GM19452 (cell line): ENCODE measurements at regions not wholly inside any gene's neighbourhood (a gene's known extent, or its start where the extent isn't known, plus 50 kb on each side); places are given as distances from the start of the nearest gene placed in this dataset.

Experiments used
- ATAC-seq: cut with Tn5 transposase; IDR thresholded peaks from one replicate; pipeline ENCODE4 v1.9.1; 2021; ENCODE audit not compliant: unreplicated experiment

DNA sequence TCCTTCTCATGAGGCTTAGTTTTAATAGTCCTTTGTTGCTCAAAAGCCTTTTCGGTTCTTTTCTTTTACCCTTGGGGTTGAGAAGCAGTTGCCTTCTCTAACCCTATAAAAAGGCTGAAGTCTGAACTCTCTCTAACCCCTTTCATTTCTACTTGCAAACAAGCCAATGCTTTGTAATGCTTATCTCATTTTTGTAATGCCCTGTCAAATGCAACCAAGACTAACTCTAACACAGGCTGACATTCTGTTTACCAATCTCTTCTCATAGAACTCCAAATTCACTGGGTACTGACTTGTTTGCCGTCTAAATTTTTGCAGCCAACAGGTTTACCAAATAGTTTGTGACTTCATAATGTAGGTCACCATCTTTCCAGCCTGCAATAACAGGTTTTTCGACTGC lies 233.9 kb upstream of the SNX7 start:
- ATAC-seq = no peak

GRCh38 chr1:98426092-98426491 lies 235.4 kb upstream of the SNX7 start:
- ATAC-seq = no peak

- ATAC-seq = no peak
These were observed 238.7 kb upstream of the SNX7 start for GRCh38 chr1:98422816-98423215.

- no peak for ATAC-seq
These were observed 240.5 kb upstream of the SNX7 start for GRCh38 chr1:98421085-98421435.

DNA sequence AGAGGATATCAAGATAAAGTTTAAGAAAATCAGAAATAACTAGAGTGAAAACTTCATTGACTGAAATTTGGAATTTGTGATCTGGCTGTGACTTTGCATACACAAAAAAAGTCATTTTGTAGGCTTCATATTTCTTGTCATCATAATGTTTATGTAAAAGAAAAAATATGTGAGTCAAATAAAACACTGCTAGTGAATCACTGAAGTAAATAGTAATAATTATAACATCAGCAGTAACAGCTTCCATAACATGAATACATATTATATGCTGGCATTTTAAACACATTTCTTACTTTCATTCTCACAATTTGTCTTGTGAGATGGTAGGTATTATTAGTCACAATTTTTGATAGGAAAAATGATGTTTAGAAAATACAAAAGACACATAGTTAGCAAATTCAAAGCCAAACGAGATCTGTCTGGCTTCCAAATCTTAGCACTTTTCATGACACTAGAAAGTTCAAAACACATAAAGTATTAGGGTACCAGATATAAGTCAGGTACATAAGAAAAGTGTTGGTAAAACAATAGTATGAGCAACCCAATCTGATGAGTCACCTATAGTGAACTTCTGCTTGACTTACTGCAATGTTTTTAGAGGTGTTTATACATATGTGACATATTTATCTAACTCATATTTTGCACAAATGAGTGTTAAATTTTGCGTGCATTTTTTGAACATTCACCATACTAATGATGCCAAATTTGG lies 241.0 kb upstream of the SNX7 start:
- ATAC-seq = no peak

DNA sequence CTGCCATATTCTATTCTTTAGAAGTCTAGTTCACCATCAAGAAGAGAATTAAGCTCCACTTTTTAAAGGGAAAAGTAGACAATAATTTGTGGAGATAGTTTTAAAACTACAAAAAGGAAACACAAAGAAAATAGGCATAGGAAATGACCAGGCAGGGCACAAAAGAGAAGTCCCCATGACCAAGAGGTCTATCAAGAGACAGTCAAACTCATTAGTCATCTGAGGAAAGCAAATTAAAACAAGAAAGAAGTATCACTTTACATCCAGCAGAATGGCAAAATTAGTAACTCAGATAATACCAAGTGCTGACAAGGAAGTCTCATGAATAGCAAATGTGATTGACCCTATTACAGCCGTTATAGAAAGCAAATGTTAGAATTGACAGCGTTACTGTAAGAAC lies 243.7 kb upstream of the SNX7 start:
- ATAC-seq = no peak

DNA sequence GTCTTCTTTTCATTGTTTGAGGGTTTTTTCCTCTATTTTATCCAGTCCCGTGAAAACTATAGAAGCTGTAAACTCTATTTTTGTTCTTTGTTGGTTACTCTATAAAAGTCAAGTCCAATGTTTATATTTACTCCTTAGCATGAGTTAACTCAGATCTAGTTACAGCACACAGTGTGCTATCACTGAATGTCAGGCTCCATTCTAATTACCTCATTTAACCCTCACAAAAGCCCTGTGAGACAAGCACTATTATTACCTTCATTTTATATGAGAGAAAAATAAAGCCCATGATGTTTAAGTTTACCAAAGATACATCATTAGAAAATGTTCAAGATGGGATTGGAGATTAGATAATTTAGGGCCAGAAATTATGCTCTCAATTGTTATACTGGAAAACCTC lies 251.4 kb upstream of the SNX7 start:
- ATAC-seq = no peak

DNA sequence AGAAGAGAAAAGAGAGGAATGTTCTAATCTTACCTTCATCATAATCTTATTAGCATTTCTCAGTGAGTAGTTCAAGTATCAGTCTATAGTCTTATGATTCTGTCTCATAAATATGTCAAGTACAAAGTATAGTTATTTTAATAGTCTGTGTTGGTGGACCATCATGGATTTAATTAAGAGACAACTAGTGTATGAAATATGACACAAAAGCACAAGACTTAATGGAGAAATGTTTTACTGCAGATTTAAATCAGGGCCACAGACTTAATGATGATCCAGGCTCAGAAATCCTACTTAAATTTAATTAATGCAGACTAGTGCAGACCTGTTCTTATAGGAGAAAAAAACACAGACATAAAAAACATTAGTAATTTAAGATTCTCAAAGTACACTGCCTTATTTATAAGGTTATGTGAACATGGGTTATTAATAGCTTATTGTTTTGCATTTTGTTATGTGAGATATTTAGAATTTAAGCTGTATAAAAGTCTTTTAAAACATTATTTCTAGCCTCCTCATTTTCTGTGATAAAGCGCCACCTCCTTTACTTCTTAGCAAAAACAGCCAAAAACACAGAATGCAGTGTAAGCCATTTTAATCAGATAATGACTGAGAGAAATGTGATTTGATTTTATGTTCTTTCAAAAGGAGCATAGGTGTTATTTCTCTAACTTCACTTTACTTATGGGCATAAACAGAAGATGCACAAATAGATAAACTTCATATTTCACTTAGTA lies 255.0 kb upstream of the SNX7 start:
- no peak for ATAC-seq

GRCh38 chr1:98405581-98406074 lies 255.9 kb upstream of the SNX7 start:
- peak; percentile 64 for ATAC-seq

GRCh38 chr1:98404866-98405265 lies 256.7 kb upstream of the SNX7 start:
- ATAC-seq = no peak

GRCh38 chr1:98403963-98404480 lies 257.5 kb upstream of the SNX7 start:
- ATAC-seq = no peak

GRCh38 chr1:98402860-98403259 lies 258.7 kb upstream of the SNX7 start:
- no peak for ATAC-seq

DNA sequence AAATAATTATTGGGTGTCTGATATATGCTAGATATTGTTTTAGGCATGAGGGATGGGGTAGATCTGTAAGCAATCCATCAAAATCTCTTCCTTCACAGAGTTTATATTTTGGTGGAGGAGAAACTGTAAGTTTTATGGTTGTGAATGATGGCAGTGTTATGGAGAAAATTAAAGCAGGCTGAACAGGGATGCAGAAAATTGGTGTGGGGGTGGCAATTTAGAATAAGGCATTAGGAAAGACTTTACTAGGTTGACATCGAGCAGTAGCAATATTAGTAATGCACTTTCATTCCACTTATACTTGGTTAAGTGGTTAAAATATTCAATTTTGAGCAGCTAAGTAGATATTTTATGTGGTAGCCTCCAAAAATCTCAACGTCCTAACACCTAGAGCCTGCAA lies 261.1 kb upstream of the SNX7 start:
- no peak for ATAC-seq

- no peak for ATAC-seq
These were observed 262.3 kb upstream of the SNX7 start for GRCh38 chr1:98399218-98399617.

GRCh38 chr1:98398649-98399048 lies 262.9 kb upstream of the SNX7 start:
- no peak for ATAC-seq

GRCh38 chr1:98398092-98398491 lies 263.4 kb upstream of the SNX7 start:
- no peak for ATAC-seq

DNA sequence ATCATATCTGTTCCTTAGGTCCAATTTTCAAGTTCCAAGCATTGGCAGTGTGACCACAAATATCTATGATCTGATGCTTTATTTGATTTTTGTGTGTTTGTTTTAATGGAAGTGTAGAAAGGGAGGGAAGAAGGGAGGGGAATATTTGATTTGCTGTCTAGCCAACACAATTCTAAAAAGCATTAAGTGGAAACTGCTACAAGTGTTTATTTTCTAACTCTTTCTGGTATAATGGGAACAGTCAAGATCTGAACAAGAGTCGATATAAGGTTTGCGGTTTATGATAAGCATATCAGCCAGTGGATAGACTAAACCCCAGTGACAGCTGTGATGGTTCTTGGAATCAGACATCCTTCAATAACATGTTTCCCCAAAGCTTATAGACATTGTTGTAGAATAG lies 267.8 kb upstream of the SNX7 start:
- ATAC-seq = no peak

GRCh38 chr1:98391175-98391574 lies 270.3 kb upstream of the SNX7 start:
- ATAC-seq = no peak

- ATAC-seq = no peak
These were observed 271.7 kb upstream of the SNX7 start for GRCh38 chr1:98389809-98390208.

DNA sequence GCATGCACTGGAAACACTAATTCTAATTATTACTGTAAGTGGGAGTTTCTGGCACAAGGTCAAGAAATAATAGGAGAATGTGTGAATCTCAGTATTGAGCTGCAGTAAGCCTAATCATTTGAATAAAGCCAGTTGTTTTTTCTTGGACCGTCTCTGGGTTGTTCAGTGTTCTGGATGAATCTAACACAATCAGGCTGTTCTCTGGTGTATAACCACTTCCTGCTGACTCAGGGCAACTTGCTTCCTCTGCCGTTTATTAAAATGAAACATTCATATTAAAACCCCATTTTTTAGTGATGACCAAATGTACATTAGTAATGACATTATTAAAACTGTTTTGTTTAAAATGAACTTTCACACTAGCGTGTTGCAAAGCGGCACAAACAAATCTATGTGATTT lies 273.1 kb upstream of the SNX7 start:
- ATAC-seq = no peak

GRCh38 chr1:98387701-98388100 lies 273.8 kb upstream of the SNX7 start:
- ATAC-seq = no peak

- ATAC-seq = no peak
These were observed 274.7 kb upstream of the SNX7 start for GRCh38 chr1:98386675-98387440.
